SK-N-SH (cell line): ENCODE measurements at regions not wholly inside any gene's neighbourhood (a gene's known extent, or its start where the extent isn't known, plus 50 kb on each side); places are given as distances from the start of the nearest gene placed in this dataset.

Experiments
- CTCF ChIP-seq: fragments of 200-600 bp; sonication (generic); IDR thresholded peaks from 2 replicates; pipeline ENCODE4 v1.6.1; 2017; ENCODE audit warnings: antibody characterized with exemption, mild to moderate bottlenecking, moderate library complexity
- FOXJ3 ChIP-seq: sonication (generic); formaldehyde crosslinking; IDR thresholded peaks from 2 replicates; pipeline ENCODE4 v1.5.1; 2020; ENCODE audit warnings: mild to moderate bottlenecking, missing genetic modification reagents
- MAX ChIP-seq: IDR thresholded peaks from 2 replicates; pipeline ENCODE4 v1.4.0; 2012; ENCODE audit warnings: low read depth
- MXI1 ChIP-seq: IDR thresholded peaks from 2 replicates; pipeline ENCODE4 v1.6.1; 2012; ENCODE audit warnings: mild to moderate bottlenecking, low read depth, low read length, improper control_type of control experiment
- REST ChIP-seq: IDR thresholded peaks from 2 replicates; pipeline ENCODE4 v1.6.1; 2012; ENCODE audit warnings: mild to moderate bottlenecking, low read depth, low read length, moderate library complexity
- RXRA ChIP-seq: IDR thresholded peaks from 2 replicates; pipeline ENCODE4 v1.4.0; 2012; ENCODE audit warnings: low read depth, mild to moderate bottlenecking, borderline replicate concordance
- USF1 ChIP-seq: IDR thresholded peaks from 2 replicates; pipeline ENCODE4 v1.4.0; 2012; ENCODE audit warnings: low read depth, borderline replicate concordance

GRCh38 chr4:114087596-114088230 is 108.3 kb upstream of the ARSJ start:
- TF ChIP-seq REST (no peak), CTCF (no peak), MAX (no peak), USF1 (no peak), RXRA (no peak; the same call in 1 of the 2 replicates), FOXJ3 (no peak), MXI1 (no peak)
